GM13977 (cell line): ENCODE measurements at regions not wholly inside any gene's neighbourhood (a gene's known extent, or its start where the extent isn't known, plus 50 kb on each side); places are given as distances from the start of the nearest gene placed in this dataset.

Experiments
- DNase-seq: peaks from one replicate; pipeline ENCODE4 v3.0.0; 2012; ENCODE audit warnings: low spot score
- in situ Hi-C: fragments of 300-500 bp; cut with MboI; formaldehyde crosslinking; loops from one replicate; pipeline ENCODE4 v1.12.0; 2022; ENCODE audit warnings: low sequenced_read_pairs, low pct_unique_long_range_greater_than_20kb, mixed read lengths, inconsistent platforms; ENCODE audit not compliant: unreplicated experiment
- TF ChIP-seq, protein P1 (sequence below): IDR thresholded peaks from 2 replicates; pipeline ENCODE4 v1.5.1; 2012; ENCODE audit warnings: mild to moderate bottlenecking, control low read depth; ENCODE audit not compliant: insufficient read depth; ENCODE audit errors: extremely low read depth, missing control alignments

DNA sequence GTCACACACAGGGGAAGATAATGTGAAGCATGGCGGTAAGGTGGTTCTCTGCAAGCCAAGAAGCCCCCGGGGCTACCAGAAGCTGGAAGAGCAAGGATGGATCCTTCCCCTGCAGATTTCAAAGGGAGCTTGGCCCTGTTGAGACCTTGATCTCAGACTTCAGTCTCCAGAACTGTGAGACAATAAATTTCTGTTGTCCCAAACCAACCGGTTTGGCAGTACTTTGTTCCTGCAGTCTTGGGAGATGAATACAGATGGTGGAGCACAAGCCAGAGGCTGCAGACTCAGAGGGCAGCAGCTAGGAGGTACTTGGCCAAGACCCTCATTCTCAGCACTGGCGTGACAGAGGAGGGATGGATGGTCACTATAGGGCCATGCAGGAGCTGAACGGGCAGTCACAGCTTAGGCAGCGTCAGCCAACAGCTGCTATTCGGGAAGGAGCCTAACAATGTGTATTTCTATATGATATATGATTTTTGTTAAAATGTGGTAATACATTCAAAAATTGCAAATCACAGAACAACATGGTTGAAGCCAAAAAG, 387.3 kb downstream of the TNS3 start:
- in situ Hi-C loops = loop anchor here (25.0 kb wide), 1 partner anchor 1282 kb away; the partner anchor contains the start of gene IGFBP3
- DNase-seq = no peak
- TF ChIP-seq, protein P1, sequence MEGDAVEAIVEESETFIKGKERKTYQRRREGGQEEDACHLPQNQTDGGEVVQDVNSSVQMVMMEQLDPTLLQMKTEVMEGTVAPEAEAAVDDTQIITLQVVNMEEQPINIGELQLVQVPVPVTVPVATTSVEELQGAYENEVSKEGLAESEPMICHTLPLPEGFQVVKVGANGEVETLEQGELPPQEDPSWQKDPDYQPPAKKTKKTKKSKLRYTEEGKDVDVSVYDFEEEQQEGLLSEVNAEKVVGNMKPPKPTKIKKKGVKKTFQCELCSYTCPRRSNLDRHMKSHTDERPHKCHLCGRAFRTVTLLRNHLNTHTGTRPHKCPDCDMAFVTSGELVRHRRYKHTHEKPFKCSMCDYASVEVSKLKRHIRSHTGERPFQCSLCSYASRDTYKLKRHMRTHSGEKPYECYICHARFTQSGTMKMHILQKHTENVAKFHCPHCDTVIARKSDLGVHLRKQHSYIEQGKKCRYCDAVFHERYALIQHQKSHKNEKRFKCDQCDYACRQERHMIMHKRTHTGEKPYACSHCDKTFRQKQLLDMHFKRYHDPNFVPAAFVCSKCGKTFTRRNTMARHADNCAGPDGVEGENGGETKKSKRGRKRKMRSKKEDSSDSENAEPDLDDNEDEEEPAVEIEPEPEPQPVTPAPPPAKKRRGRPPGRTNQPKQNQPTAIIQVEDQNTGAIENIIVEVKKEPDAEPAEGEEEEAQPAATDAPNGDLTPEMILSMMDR = no peak

DNA sequence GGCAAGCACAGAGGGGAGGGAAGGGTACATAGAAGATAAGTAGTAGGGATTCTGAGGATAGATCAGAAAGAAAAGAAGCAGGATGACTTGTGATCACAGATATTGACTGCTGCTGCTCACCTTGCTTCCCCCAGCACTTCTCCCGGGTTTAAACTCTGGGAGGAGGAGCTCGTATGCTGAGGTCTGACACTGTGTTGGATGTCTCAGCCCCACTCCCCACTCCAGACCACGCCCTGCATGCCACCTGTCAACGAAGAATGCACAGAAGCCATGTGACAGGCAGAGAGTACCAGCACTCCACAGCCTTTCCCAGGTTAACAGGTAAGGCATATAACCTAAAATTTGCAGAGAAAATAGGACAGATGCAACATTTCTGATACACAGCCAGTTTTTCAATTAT, 388.9 kb downstream of the TNS3 start:
- TF ChIP-seq, protein P1 = no peak
- DNase-seq = no peak
- in situ Hi-C loops = loop anchor here (25.0 kb wide), 1 partner anchor 1281 kb away; the partner anchor contains the start of gene IGFBP3

DNA sequence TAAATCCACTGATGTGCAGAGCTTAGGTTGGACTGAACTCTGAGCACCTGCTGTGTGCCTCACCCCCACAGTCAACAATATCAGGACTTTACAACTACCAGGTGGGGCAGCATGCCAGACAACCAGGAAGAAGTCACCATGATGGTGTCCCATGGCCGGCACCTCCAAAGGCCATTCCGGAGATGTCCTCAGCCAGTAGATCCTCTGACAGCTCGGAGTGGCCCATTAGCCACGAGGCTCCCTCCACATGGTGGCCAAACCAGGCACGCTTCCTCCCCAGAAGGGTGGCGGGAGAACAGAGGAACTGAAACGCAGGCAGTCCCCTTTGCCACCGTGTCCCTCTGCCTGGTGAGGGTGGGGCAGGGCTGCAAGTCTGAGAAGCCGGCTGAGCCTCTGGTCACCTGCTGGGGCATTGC, 390.0 kb downstream of the TNS3 start:
- TF ChIP-seq, protein P1 = no peak
- in situ Hi-C loops = loop anchor here (25.0 kb wide), 1 partner anchor 1280 kb away; the partner anchor contains the start of gene IGFBP3

DNA sequence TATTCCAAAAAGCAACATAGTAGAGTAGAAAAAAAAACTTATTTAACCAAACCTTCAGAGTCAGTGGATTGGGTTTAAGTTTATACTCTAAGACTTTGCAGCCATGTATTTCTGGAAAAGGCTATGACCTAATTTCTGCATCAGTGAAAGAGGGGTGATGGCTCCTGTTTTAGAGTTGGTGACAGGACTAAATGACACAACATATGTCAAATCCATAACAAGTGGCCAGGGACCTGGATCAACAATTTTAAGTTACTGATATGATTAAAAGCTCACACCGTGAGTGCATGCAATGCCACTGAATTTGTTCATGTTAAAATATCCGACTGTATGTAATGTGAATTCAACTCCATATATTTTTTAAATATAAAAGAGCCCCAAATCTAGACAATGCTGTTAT, 390.6 kb downstream of the TNS3 start:
- TF ChIP-seq, protein P1 = no peak
- in situ Hi-C loops = loop anchor here (25.0 kb wide), 1 partner anchor 1279 kb away; the partner anchor contains the start of gene IGFBP3
- no peak for DNase-seq

More for the DNA sequence above, 390.0 kb downstream of the TNS3 start:
- DNase-seq = no peak

DNA sequence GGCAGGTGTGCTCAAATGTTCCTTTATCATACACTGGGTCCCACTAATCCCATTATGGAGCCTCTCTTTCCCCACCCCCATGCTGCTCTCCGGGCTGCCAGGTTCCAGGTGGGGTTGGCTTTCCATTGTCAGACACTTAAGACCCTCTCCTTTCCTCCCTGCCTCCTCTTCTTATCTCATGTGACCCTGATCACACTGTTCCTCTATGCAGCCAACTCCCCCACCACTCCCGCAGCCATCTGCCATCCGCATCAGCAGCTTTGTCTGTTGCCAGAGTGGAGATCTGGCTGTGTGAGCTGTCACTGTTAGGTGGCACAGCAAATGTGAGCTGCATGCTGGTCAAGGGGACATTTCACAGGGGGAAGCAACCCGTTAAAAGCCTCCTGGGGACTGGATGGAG, 391.4 kb downstream of the TNS3 start:
- DNase-seq = no peak
- TF ChIP-seq, protein P1 = no peak
- in situ Hi-C loops = loop anchor here (25.0 kb wide), 1 partner anchor 1278 kb away; the partner anchor contains the start of gene IGFBP3

DNA sequence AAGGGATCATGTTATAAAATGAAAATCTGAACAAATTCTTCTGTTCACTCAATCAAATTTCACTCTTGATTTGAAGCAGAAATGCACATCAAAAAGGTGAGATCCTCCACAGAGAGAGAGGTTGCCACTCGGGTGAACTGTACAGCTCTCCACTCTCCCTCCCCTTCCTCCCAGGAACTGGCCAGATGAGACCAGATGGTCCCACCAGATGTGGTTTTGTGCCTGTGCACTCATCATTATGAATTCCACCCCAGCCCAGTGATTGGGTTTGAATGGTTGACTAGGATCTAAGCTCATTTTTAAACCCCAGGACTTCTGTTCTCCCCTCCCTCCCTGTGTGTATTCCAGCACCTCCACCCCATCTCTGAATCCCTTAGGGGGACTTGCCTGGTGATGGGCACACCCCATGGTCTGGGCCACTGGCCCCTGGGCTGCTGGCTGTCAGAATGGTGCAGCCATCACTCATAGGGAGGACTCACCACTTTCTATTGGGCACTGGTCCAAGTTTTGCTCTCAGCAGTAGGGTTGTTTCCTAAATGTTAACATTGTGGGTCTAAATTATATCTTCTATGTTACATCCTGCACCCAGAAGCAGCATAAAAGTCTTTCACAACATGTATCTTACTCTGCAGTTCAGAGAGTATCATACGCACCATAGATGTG, 393.1 kb downstream of the TNS3 start:
- in situ Hi-C loops = loop anchor here (25.0 kb wide), 1 partner anchor 1276 kb away; the partner anchor contains the start of gene IGFBP3
- no peak for DNase-seq
- TF ChIP-seq, protein P1 = no peak
